D721Med (cell line): ENCODE measurements at regions not wholly inside any gene's neighbourhood (a gene's known extent, or its start where the extent isn't known, plus 50 kb on each side); places are given as distances from the start of the nearest gene placed in this dataset.
"Not testable (repeated sequence)": the region's sequence is repeated elsewhere in the genome, so short reads cannot be mapped to it uniquely, and the experiment has no call there.

ENCODE experiments used
- DNase-seq: peaks from one replicate; pipeline ENCODE4 v3.0.0; 2011; ENCODE audit warnings: low spot score; ENCODE audit not compliant: insufficient read length
- FAIRE-seq: peaks from 2 replicates; lab custom pipeline; 2011; peaks lifted over from hg19 to GRCh38; lab: Jason Lieb, UNC
- CTCF ChIP-seq: IDR thresholded peaks from 2 replicates; pipeline ENCODE4 v1.5.1; 2012; ENCODE audit warnings: mild to moderate bottlenecking, control low read depth; ENCODE audit not compliant: insufficient read depth; ENCODE audit errors: missing control alignments

- TF ChIP-seq CTCF: no peak
- no peak for DNase-seq
- FAIRE-seq: no peak
Observed at GRCh38 chr7:149595541-149595940, 97.9 kb upstream of the ZNF746 start.

GRCh38 chr7:149595078-149595477 lies 97.5 kb upstream of the ZNF746 start:
- TF ChIP-seq CTCF: no peak
- DNase-seq: no peak
- FAIRE-seq: no peak

DNA sequence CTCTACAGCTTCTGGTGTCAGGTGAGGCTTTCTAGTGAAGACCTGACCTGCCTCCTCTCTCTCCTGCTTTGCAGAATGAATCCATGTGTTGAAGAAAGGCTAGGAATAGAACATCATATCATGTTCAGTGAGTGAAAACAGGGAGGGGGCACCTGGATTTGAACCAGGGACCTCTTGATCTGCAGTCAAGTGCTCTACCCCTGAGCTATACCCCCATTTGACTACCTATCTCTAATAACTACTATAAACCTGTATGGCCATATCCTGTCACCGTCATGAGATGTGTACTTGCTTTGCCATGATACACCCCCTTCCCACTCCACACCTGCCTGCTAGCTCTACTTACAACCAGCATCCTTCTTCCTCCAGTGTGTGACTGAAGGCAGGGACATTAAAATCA lies 91.3 kb upstream of the ZNF746 start:
- no peak for FAIRE-seq

DNA sequence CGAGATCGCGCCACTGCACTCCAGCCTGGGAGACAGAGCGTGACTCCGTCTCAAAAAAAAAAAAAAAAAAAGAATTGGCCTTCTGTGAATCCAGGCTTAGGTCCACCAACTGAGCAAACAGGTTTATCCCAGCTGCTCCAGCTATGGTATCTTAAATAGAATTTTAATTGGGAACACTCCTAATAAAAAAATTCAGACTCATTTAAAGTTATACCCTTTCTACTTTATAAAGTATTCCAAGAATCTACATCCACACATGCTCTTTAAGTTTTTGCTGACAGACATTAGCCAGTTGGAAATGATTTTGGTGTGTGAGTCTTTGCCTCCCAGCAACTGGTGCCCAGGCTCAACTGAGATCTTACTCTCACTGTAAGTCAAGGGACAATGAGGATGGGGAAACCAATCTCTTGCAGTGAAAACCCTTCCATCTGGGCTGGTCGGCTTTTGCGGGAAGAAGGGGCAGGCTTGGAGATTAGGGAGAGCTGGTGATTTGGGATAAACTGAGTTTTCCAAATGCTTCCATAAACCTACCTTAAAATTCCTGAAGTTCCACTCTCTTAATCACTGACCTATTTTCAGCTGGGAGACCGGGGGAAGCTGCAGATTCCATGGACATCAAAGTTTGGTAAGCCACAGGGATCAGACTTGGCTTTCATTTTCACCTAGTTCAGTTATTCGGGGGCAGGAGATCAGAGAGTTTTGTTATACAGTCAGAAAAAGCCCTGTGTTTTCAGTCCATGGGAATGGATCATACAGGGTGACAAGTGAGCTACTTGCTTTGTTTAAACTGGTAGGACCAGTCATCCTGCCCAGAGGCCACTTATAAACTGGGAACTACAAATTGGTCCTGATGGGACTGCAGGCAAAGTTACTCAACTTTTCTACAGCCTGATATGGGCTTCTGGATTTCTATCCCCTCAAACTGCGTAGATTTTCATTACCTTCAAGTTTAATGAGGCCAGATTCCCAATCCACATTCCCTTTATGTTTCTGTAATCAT lies 89.3 kb upstream of the ZNF746 start:
- TF ChIP-seq CTCF: no peak
- no peak for FAIRE-seq
- DNase-seq: no peak

More for the DNA sequence above, 91.3 kb upstream of the ZNF746 start:
- no peak for DNase-seq
- TF ChIP-seq CTCF: no peak

GRCh38 chr7:149584530-149584929 lies 86.9 kb upstream of the ZNF746 start:
- no peak for DNase-seq
- no peak for TF ChIP-seq CTCF
- no peak for FAIRE-seq

DNA sequence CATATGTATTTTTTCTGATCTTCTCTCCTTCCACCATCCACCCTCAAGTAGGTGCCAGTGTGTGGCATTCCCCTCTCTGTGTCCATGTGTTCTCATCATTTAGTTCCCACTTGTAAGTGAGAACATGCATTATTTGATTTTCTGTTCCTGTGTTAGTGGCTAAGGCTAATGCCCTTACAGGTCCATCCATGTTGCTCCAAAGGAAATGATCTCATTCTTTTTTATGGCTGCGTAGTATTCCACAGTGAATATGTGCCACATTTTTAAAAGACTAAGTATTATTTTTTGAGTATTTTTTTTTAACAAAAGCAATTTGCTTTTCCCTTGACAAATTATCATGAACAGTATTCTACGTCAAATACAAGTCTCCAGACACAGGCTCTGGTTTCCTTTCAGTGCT lies 86.4 kb upstream of the ZNF746 start:
- TF ChIP-seq CTCF: no peak
- DNase-seq: no peak

DNA sequence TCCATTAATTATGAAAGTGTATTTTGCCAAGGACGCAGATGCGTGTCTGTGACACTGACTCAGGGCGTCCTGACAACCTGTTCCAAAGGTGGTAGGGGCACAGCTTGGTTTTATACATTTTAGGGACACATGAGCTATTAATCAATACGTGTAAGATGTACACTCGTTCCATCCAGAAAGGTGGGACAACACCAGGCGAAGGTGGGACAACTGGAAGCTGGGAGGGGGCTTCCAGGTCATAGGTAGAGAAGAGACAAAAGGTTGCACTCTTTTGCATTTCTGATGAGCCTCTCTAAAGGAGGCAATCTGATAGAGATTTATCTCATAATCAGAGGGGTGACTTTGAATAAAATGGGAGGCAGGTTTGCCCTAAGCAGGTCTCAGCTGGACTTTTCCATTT lies 82.7 kb upstream of the ZNF746 start:
- TF ChIP-seq CTCF: no peak
- FAIRE-seq: no peak
- no peak for DNase-seq

More for the DNA sequence above, 86.4 kb upstream of the ZNF746 start:
- no peak for FAIRE-seq

DNA sequence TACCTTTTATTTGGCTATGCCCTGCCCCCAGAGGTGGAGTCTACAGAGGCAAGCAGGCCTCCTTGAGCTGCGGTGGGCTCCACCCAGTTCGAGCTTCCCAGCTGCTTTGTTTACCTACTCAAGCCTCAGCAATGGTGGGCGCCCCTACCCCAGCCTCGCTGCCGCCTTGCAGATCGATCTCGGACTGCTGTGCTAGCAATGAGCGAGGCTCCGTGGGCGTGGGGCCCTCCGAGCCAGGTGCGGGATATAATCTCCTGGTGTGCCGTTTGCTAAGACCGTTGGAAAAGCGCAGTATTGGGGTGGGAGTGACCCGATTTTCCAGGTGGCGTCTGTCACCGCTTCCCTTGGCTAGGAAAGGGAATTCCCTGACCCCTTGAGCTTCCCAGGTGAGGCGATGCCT lies 81.8 kb upstream of the ZNF746 start:
- DNase-seq, FAIRE-seq: not testable (repeated sequence)

DNA sequence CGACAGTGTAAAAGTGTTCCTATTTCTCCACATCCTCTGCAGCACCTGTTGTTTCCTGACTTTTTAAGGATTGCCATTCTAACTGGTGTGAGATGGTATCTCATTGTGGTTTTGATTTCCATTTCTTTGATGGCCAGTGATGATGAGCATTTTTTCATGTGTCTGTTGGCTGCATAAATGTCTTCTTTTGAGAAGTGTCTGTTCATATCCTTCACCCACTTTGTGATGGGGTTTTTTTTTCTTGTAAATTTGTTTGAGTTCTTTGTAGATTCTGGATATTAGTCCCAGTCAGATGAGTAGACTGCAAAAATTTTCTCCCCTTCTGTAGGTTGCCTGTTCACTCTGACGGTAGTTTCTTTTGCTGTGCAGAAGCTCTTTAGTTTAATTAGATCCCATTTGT lies 76.8 kb upstream of the ZNF746 start:
- FAIRE-seq, DNase-seq: not testable (repeated sequence)
